ENCODE measurements at regions not wholly inside any gene's neighbourhood (a gene's known extent, or its start where the extent isn't known, plus 50 kb on each side); places are given as distances from the start of the nearest gene placed in this dataset.
A peak's percentile ranks its signal among the peaks of the same experiment; 100 is the strongest.
"Not testable (repeated sequence)": the region's sequence is repeated elsewhere in the genome, so short reads cannot be mapped to it uniquely, and the experiment has no call there.

GRCh38 chr11:72525466-72525865 lies 91.1 kb upstream of the CLPB start:
- no peaks in the 10 kb centered on the region for H3K36me3 ChIP-seq
- DNase-seq, result no peak
- H3K4me3 ChIP-seq, result no peak overlapping the region
- no peaks in the 10 kb centered on the region for H3K9me3 ChIP-seq
- H3K27me3 ChIP-seq, result no peaks in the 10 kb centered on the region

DNA sequence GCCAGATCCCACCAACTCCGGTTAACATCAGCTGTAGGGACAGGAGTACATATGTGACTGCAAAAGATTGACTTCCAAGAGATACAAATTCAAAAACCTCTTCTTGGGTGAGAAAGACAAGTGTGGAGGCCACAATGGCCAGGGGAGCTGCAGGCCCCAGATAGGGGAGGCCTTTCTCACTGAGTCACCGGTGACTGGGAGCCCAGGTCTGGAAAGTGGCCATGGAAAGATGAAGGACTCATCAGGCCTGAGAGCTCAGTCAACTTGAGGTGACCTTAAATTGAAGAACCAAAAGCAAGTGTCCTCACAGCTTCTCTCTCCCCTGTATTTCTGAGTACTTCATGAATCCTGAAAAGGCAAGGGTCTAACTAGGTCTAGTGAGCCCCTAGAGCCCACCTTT lies 90.4 kb upstream of the CLPB start:
- H3K27me3 ChIP-seq, result no peaks in the 10 kb centered on the region
- H3K36me3 ChIP-seq, result no peaks in the 10 kb centered on the region
- H3K9me3 ChIP-seq, result no peaks in the 10 kb centered on the region
- no peak overlapping the region for H3K4me3 ChIP-seq
- peak; percentile 64 for DNase-seq

DNA sequence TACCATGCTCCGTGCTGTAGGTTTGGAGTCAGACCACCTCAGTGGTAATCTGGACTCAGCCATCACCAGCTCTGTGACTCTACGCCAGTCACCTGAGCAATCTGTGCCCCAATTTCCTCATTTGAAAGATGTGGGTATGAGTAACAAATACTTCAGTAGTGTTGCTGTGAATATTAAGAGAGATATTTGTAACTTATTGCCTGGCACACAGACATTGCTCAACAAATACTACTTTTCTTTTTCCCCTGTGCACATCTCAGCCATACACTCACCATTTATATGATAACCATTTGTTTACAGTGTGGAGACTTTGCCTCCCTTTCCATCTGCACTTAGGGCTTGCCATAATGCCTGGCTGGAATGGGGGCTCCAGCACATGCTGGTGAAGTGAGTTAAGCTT lies 89.7 kb upstream of the CLPB start:
- H3K27me3 ChIP-seq, result no peaks in the 10 kb centered on the region
- no peak overlapping the region for H3K4me3 ChIP-seq
- DNase-seq, result no peak
- no peaks in the 10 kb centered on the region for H3K9me3 ChIP-seq
- no peaks in the 10 kb centered on the region for H3K36me3 ChIP-seq

GRCh38 chr11:72522186-72522585 lies 87.9 kb upstream of the CLPB start:
- H3K36me3 ChIP-seq, result no peaks in the 10 kb centered on the region
- H3K9me3 ChIP-seq, result no peaks in the 10 kb centered on the region

DNA sequence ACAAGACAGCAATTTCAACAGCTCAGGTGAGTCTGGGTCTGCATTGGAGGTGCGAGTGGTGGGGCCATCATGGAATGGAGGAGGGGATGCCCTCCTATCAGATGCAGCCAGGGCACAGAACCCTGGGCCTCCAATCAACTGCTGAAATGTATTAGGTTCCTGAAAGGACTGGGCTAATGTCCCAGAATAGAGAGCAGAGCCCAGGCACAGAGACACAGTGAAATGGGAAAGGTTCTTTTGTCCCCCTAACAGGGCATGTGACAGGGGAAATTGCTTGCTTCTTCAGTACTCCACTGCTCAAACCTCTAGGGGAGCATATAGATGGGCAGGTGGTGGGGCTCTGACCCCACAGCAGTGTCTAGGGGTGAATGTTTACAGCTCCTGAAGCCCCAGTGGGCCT lies 87.3 kb upstream of the CLPB start:
- no peak for DNase-seq
- no peaks in the 10 kb centered on the region for H3K27me3 ChIP-seq
- no peak overlapping the region for H3K4me3 ChIP-seq
- no peaks in the 10 kb centered on the region for H3K9me3 ChIP-seq
- no peaks in the 10 kb centered on the region for H3K36me3 ChIP-seq

More at GRCh38 chr11:72522186-72522585, 87.9 kb upstream of the CLPB start:
- no peak for DNase-seq
- no peaks in the 10 kb centered on the region for H3K27me3 ChIP-seq
- H3K4me3 ChIP-seq, result no peak overlapping the region

- DNase-seq, result no peak
- H3K4me3 ChIP-seq, result no peak overlapping the region
- H3K9me3 ChIP-seq, result no peaks in the 10 kb centered on the region
- no peaks in the 10 kb centered on the region for H3K36me3 ChIP-seq
- H3K27me3 ChIP-seq, result no peaks in the 10 kb centered on the region
Measured at GRCh38 chr11:72520815-72521214, 86.5 kb upstream of the CLPB start.

DNA sequence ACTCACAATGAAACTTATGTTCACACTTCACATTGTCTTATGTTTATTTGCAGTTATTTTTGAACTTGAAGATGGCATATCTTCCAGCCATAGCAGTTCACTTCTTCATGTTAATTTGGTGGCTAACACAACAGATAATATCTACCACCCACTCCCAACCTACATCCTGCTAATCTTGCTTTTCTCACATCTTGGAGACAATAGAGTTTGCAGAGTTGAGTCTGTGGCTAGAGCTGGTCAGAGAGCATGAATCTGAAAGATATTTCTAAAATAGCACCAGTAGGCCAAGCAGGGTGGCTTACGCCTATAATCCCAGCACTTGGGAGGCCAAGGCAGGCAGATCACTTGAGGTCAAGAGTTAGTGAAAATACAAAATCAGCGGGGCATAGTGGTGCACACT lies 85.6 kb upstream of the CLPB start:
- not testable (repeated sequence) for H3K9me3 ChIP-seq, DNase-seq, H3K4me3 ChIP-seq, H3K36me3 ChIP-seq, H3K27me3 ChIP-seq

GRCh38 chr11:72519220-72519881 lies 85.0 kb upstream of the CLPB start:
- Histone ChIP-seq H3K4me3 (peak overlapping the region; percentile 10), H3K9me3 (0 out of 2 replicates have a peak, but pooled peaks cover 2% of the 10 kb centered on the region), H3K27me3 (no peaks in the 10 kb centered on the region), H3K36me3 (no peaks in the 10 kb centered on the region)
- peak; percentile 11 for DNase-seq

- no peak for DNase-seq
- Histone ChIP-seq H3K4me3 (no peak overlapping the region), H3K36me3 (no peaks in the 10 kb centered on the region), H3K9me3 (peaks cover 13% of the 10 kb centered on the region), H3K27me3 (no peaks in the 10 kb centered on the region)
Measured at GRCh38 chr11:72514331-72514730, 80.0 kb upstream of the CLPB start.

DNA sequence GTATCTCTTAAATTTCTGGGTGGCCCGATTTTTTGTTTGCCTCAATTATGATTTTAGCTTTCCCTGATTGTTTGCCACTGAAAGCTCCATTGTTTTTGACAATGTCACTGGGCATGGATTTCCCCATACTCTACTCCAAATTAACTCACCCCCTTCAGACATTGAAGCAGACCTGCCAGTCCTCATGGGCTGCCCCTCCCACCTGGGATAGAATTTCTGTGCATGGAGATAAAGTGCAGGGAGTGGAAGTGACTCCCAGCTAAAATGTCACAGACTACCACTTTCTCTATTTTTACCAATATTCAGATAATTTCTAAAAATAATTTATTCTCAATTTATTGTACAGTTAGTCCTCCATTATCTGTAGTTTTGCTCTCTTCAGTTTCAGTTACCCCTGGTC lies 79.1 kb upstream of the CLPB start:
- Histone ChIP-seq H3K27me3 (no peaks in the 10 kb centered on the region), H3K36me3 (no peaks in the 10 kb centered on the region), H3K9me3 (peaks cover 15% of the 10 kb centered on the region), H3K4me3 (no peak overlapping the region)
- no peak for DNase-seq

GRCh38 chr11:72512956-72513355 lies 78.6 kb upstream of the CLPB start:
- Histone ChIP-seq H3K4me3 (no peak overlapping the region), H3K27me3 (no peaks in the 10 kb centered on the region), H3K9me3 (peaks cover 17% of the 10 kb centered on the region), H3K36me3 (no peaks in the 10 kb centered on the region)
- no peak for DNase-seq

DNA sequence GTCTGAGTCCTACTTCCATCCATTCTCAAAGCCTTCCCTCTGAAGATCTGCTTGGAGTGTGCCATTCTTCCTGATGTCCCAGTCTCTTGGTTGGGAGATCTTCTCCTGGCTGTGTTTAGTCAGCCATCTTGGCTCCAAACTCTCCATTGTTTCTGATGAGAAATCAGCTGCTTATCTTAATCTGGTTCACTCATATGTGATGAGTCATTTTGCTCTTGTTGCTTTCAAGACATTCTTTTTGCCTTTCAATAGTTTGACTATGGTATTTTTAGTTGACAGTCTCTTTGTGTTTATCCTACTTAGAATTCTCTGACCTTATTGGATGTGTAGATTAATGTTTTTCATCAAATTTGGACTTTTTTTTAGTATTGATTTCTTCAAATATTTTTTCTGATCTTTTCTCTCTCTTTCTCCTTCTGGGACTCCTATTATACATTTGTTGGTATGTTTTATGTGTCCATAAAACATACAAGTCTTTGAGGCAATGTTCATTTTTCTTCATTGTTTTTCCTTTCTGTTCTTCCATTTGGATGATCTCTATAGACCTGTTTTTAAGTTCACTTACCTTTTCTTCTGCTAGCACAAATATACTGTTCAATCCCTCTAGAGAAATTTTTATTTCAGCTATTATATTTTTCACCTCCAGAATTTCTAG lies 77.2 kb upstream of the CLPB start:
- no peak for DNase-seq
- no peaks in the 10 kb centered on the region for H3K36me3 ChIP-seq
- no peaks in the 10 kb centered on the region for H3K27me3 ChIP-seq
- peaks cover 17% of the 10 kb centered on the region for H3K9me3 ChIP-seq
- H3K4me3 ChIP-seq, result no peak overlapping the region

DNA sequence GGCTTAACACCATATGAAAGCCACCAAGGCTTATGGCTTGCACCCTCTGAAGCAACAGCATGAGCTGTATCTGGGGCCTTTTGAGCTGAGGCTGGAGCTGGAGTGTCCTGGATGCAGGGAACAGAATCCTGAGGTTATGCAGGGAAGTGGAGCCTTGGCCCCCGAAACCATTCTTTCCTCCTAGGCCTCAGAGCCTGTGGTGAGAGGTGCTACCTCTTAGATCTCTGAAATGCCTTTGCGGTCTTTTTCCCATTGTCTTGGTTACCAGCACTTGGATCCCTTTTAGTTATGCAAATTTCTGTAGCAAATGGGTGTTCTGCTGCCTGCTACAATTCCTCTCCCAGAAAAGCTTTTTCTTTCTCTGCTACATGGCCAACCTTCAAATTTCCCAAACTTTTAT lies 72.7 kb upstream of the CLPB start:
- H3K36me3 ChIP-seq, result no peaks in the 10 kb centered on the region
- H3K27me3 ChIP-seq, result peaks cover 8% of the 10 kb centered on the region; the same call in 1 of the 2 replicates
- H3K4me3 ChIP-seq, result no peak overlapping the region
- no peak for DNase-seq
- peaks cover 25% of the 10 kb centered on the region for H3K9me3 ChIP-seq

DNA sequence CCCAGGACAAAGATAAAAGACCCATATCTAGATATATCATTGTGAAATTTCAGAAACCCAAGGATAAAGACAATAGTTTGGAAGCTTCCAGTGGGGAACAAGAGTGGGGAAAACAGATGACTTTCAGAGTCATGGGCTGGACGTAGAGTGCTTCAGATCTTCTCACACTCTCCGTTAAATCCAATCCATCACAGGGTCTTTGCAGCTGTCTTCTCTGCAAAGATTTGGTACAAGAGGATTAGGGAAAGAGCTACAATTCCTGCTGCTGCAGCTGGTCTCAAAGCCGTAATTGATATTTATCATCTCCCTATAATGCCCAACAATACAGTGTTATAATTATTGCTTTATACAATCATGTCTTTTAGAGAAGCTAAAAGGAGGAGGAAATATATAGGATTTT lies 63.4 kb upstream of the CLPB start:
- H3K4me3 ChIP-seq, result no peak overlapping the region
- H3K27me3 ChIP-seq, result no peaks in the 10 kb centered on the region
- DNase-seq, result no peak
- no peaks in the 10 kb centered on the region for H3K36me3 ChIP-seq
- peaks cover 3% of the 10 kb centered on the region; the same call in 1 of the 2 replicates for H3K9me3 ChIP-seq

- no peaks in the 10 kb centered on the region for H3K36me3 ChIP-seq
- DNase-seq, result no peak
- H3K4me3 ChIP-seq, result no peak overlapping the region
- H3K27me3 ChIP-seq, result no peaks in the 10 kb centered on the region; the same call in 1 of the 2 replicates
- no peaks in the 10 kb centered on the region for H3K9me3 ChIP-seq
Measured at GRCh38 chr11:72494109-72494429, 59.7 kb upstream of the CLPB start.

DNA sequence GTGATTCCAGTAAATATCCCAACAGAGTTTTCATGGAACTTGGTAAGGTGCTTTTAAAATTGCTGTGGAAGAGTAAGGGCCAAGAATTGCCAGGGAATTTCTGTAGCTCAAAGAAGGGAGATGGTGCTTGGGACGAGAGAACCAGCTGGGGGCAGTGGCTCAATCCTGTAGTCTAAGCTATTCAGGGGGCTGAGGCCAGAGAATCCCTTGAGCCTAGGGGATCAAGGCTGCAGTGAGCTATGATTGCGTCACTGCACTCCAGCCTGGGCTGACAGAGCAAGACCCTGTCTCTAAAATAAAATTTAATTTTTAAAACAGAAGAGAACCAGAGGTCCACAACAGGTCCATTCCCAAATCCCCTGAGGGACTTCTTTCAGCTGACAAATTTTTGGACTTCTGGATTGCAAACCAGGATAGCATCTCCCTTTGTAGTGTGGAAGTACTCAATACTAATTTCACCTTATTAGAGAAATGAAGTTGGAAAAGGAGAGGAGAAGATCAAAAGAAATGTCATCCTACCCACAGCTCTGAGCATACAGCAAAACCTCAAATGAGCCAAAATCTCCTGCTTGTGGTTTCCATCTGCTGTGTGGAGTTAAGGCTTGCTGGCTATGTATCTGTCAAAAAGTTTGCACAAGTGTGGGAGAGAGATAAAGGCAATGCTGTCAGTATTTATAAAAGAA lies 59.2 kb upstream of the CLPB start:
- Histone ChIP-seq H3K36me3 (no peaks in the 10 kb centered on the region), H3K4me3 (no peak overlapping the region), H3K27me3 (peaks cover 2% of the 10 kb centered on the region; the same call in 1 of the 2 replicates), H3K9me3 (no peaks in the 10 kb centered on the region)
- no peak for DNase-seq

- H3K36me3 ChIP-seq, result no peaks in the 10 kb centered on the region
- H3K27me3 ChIP-seq, result peaks cover 6% of the 10 kb centered on the region; the same call in 1 of the 2 replicates
- no peak overlapping the region for H3K4me3 ChIP-seq
- H3K9me3 ChIP-seq, result no peaks in the 10 kb centered on the region
- peak; percentile 11 for DNase-seq
Measured at GRCh38 chr11:72491001-72491400, 56.7 kb upstream of the CLPB start.

Data from MG63 (cell line).